Kidney (tissue), 13 donors: ENCODE measurements at regions not wholly inside any gene's neighbourhood (a gene's known extent, or its start where the extent isn't known, plus 50 kb on each side); places are given as distances from the start of the nearest gene placed in this dataset.
A peak's percentile ranks its signal among the peaks of the same experiment; 100 is the strongest.

Experiments
- DNase-seq, 5 donors: peaks; one replicate each; pipeline ENCODE4 v3.0.0-alpha.2; 2013 to 2020
- FAIRE-seq: peaks from 2 replicates; lab custom pipeline; 2012; peaks lifted over from hg19 to GRCh38; lab: Jason Lieb, UNC
- H3K27ac ChIP-seq, 2 donors: one replicate each; pipeline ENCODE4 v1.7.0; 2013; ENCODE audit warnings: low read depth in 2 of 2, low read length in 2 of 2, inconsistent platforms in 1 of 2
- H3K27me3 ChIP-seq: one replicate; pipeline ENCODE4 v1.7.1; 2013; ENCODE audit warnings: low read length, inconsistent platforms; ENCODE audit not compliant: control insufficient read depth, insufficient read depth
- H3K36me3 ChIP-seq, 3 donors: one replicate each; pipeline versions ENCODE4 v1.7.0 to v1.7.1; 2013; ENCODE audit warnings: low read length in 3 of 3, control low read depth in 1 of 3, inconsistent platforms in 1 of 3; ENCODE audit not compliant: insufficient read depth in 3 of 3, control insufficient read depth in 2 of 3
- H3K4me1 ChIP-seq, 3 donors: one replicate each; pipeline versions ENCODE4 v1.7.0 to v1.7.1; 2013; ENCODE audit warnings: low read length in 3 of 3, inconsistent platforms in 1 of 3, low read depth in 1 of 3; ENCODE audit not compliant: control insufficient read depth in 2 of 3, insufficient read depth in 2 of 3
- H3K4me3 ChIP-seq, 3 donors: one replicate each; pipeline versions ENCODE4 v1.7.0 to v1.8.1; 2013; ENCODE audit warnings: low read length in 3 of 3, control low read depth in 1 of 3, inconsistent platforms in 1 of 3
- H3K9ac ChIP-seq, 3 donors: one replicate each; pipeline versions ENCODE4 v1.7.0 to v1.7.1; 2013; ENCODE audit warnings: low read length in 3 of 3, control low read depth in 1 of 3, inconsistent platforms in 1 of 3
- H3K9me3 ChIP-seq, 3 donors: one replicate each; pipeline versions ENCODE4 v1.7.0 to v1.7.1; 2013; ENCODE audit warnings: low read length in 3 of 3, control low read depth in 1 of 3, inconsistent platforms in 1 of 3; ENCODE audit not compliant: control insufficient read depth in 2 of 3, insufficient read depth in 1 of 3
- intact Hi-C: fragments of 100-400 bp; cut with DNase I; formaldehyde crosslinking; loops from one replicate; pipeline ENCODE4 v1.11.1; 2022
- TF ChIP-seq, protein P1 (sequence below): IDR thresholded peaks from 3 replicates; pipeline ENCODE4 v1.5.1; 2012; ENCODE audit warnings: mild to moderate bottlenecking, moderate library complexity, borderline replicate concordance; ENCODE audit not compliant: insufficient read depth; ENCODE audit errors: extremely low read depth
- donor health status: control.
- donor health status: control.
- donor health status: control.
- donor health status: control.
- donor health status: control.
- donor health status: DM: yes; HTN: yes; CAD: no.
- donor health status: Normal renal cell carcinoma (clear cell type).

DNA sequence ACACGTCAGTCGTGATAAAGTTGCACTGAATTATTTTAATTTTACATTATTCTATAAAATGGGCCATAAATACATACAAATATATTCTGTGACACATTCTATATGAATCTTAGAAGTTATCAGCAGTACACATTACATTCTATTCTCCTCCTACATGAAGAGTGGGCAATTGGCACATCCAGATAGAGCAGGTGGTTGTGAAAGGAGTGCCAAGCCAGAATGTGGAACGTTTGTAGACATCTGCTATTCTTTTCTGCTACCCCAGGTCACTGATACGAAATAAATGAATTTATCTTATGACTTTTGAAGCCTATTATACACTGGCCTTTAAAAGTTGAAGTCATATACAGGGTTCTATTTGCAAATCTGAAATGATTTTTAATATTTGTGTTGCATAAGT lies 373.2 kb downstream of the PCDH17 start:
- Histone ChIP-seq H3K4me3 (no peak overlapping the region), H3K9me3 (no peaks in the 10 kb centered on the region), H3K27me3 (no peaks in the 10 kb centered on the region), H3K9ac (no peak overlapping the region), H3K4me1 (no peaks in the 10 kb centered on the region), H3K27ac (no peak overlapping the region), H3K36me3 (no peaks in the 10 kb centered on the region)
- DNase-seq, result no peak
- intact Hi-C loops, result no loop called here
- TF ChIP-seq, protein P1, sequence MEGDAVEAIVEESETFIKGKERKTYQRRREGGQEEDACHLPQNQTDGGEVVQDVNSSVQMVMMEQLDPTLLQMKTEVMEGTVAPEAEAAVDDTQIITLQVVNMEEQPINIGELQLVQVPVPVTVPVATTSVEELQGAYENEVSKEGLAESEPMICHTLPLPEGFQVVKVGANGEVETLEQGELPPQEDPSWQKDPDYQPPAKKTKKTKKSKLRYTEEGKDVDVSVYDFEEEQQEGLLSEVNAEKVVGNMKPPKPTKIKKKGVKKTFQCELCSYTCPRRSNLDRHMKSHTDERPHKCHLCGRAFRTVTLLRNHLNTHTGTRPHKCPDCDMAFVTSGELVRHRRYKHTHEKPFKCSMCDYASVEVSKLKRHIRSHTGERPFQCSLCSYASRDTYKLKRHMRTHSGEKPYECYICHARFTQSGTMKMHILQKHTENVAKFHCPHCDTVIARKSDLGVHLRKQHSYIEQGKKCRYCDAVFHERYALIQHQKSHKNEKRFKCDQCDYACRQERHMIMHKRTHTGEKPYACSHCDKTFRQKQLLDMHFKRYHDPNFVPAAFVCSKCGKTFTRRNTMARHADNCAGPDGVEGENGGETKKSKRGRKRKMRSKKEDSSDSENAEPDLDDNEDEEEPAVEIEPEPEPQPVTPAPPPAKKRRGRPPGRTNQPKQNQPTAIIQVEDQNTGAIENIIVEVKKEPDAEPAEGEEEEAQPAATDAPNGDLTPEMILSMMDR, result no peak
- FAIRE-seq, result no peak

DNA sequence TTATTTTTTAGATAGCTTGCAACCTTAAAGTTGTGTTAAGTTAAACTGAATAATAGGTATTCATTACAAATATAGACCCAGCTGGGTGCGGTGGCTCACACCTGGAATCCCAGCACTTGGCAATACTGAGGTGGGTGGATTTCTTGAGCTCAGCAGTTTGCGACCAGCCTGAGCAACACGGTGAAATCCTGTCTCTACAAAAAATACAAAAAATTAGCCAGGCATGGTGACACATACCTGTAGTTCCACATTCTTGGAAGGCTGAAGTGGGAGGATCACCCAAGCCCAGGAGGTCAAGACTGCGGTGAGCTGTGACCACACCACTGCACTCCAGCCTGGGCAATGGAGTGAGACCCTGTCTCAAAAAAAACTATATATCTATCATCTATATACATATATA lies 386.5 kb downstream of the PCDH17 start:
- Histone ChIP-seq H3K27me3 (no peaks in the 10 kb centered on the region), H3K27ac (no peak overlapping the region), H3K36me3 (no peaks in the 10 kb centered on the region), H3K9me3 (no peaks in the 10 kb centered on the region), H3K4me3 (no peak overlapping the region), H3K9ac (no peak overlapping the region), H3K4me1 (no peaks in the 10 kb centered on the region)
- FAIRE-seq (no peak), DNase-seq (peak in 4 of 5 donors; percentile 8 to 18 (median 12))
- TF ChIP-seq, protein P1, result no peak
- intact Hi-C loops, result no loop called here

DNA sequence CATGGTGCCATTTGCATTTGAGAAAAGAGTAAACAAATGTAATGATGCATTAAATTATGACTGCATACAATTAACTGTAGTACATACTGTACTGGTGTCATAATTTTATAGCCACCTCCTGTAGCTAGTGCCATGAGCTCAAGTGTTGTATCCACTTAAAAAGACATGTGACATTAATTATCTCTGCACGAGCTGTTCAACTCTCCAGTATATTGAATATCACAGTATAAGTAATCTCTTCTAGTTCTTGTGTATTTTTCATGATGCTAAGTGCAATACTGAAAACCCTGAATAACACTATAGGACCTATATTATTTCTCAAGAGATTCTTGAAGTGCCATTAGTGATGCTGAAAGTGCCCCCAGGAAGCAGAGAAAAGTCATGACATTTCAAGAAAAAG lies 387.3 kb downstream of the PCDH17 start:
- intact Hi-C loops, result no loop called here
- no peaks in the 10 kb centered on the region for H3K9me3 ChIP-seq
- TF ChIP-seq, protein P1, result no peak
- H3K4me1 ChIP-seq, result no peaks in the 10 kb centered on the region
- H3K27me3 ChIP-seq, result no peaks in the 10 kb centered on the region
- DNase-seq (no peak), FAIRE-seq (no peak)
- no peak overlapping the region for H3K9ac ChIP-seq
- no peak overlapping the region for H3K27ac ChIP-seq
- no peaks in the 10 kb centered on the region for H3K36me3 ChIP-seq
- H3K4me3 ChIP-seq, result no peak overlapping the region

DNA sequence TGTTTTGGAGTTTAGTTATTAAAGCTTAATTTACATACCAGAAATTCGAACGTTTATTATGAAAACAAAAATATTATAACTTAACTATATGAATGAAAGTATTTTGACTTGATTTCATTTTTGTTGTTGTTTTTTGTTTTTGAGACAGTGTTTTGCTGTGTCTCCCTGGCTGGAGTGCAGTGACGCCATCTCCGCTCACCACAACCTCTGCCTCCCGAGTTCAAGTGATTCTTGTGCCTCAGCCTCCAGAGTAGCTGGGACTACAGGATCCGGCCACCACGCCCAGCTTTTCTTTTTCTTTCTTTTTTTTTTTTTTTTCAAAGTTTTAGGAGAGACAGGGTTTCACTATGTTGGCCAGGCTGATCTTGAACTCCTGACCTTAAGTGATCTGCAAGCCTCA lies 392.6 kb downstream of the PCDH17 start:
- no peaks in the 10 kb centered on the region for H3K36me3 ChIP-seq
- FAIRE-seq (no peak), DNase-seq (peak in 1 of 5 donors; percentile 15)
- TF ChIP-seq, protein P1, result no peak
- no peaks in the 10 kb centered on the region for H3K9me3 ChIP-seq
- H3K27me3 ChIP-seq, result no peaks in the 10 kb centered on the region
- H3K27ac ChIP-seq, result no peak overlapping the region
- no peaks in the 10 kb centered on the region for H3K4me1 ChIP-seq
- H3K9ac ChIP-seq, result no peak overlapping the region
- intact Hi-C loops, result no loop called here
- H3K4me3 ChIP-seq, result no peak overlapping the region
